HS-5 (cell line): ENCODE measurements at regions not wholly inside any gene's neighbourhood (a gene's known extent, or its start where the extent isn't known, plus 50 kb on each side); places are given as distances from the start of the nearest gene placed in this dataset.
A peak's percentile ranks its signal among the peaks of the same experiment; 100 is the strongest.
"Not testable (repeated sequence)": the region's sequence is repeated elsewhere in the genome, so short reads cannot be mapped to it uniquely, and the experiment has no call there.

Experiments used
- DNase-seq: peaks from one replicate; pipeline ENCODE4 v3.0.0-alpha.2; 2012; ENCODE audit warnings: low read depth

DNA sequence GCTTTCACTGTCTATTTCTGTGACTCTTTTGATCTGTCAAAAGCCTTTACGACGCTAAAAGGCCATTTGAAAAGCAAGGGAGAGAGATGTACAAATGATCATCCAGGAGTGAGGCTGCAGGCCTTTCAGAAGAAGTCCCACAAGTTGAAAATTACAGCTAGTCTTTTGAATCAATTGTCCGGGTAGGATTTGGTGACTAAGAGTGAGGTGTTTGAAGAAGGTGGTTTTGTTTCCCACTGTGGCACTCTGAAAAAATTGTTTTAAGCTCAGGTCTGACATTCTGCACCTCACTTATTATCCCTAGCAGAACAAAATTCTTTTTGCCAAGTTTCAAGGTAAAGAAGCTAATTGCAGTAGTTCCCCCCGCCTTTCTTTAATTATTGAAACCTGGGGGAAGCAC is 50.8 kb upstream of the TMEM108 start:
- no peak for DNase-seq

DNA sequence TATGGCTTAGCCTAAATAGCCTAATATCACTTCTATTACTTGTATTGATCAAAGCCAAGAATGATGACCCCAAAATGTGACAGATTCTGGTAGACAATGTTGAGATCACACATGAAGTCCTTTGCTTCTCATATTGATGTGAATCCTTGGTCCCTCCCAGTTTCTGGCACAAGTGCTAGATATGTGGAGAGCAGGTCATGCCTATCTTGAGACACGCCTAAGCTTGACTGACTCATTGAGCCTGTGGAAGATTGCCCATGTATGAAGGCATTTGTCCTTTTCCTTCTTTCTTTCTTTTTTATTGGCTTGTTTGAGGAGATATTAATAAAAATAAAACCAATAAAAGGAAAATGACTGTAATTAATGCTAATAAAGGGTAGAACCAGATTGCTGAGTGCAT is 54.0 kb upstream of the TMEM108 start:
- DNase-seq, result no peak

DNA sequence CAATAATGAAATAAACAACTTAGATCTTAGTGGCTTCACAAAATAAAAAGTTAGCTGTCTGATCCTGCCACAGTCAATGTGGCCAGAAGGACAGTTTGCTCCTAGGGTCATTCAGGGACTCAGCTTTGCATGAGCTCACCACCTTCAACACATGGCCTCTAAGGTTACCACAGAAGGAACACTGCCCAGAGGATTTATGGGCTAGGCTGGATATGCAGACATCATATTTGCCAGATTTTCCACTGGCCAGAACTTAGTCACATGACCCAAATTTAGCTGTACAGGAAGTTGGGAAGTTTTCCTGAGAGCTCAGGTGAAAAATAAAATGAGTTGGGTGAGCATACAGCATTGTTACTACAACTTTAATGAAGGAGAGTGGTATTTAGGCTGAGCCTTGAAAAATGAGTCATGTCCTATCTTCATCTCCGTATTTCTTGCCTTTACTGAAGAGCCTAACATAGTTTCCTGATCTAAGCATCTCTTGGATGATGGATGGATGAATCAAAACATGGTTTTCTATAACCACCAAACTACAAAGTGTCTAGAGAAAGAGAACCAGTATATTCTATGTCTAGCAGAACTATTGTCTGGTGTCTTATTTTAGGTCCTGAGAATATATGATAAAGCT is 54.9 kb upstream of the TMEM108 start:
- DNase-seq, result no peak

DNA sequence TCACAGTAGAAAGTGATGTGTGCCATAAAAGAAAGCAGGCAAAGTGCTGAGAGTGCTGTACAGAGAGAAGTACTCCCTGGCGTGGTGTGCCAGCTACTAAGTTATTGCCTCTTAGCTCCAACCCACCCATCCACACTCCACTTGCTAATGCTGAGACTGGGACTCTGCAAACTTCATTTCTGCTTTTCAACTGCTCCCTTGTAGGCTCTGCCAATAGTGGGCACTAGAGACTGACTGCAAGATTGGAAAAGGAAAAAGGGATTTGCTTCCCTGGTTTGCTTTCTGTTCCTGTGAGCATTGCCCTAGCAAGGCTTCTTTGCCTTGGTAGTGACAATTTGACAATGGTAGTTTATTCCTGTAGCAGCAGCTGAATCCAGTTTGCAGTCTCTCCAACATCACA is 56.5 kb upstream of the TMEM108 start:
- DNase-seq, result no peak

DNA sequence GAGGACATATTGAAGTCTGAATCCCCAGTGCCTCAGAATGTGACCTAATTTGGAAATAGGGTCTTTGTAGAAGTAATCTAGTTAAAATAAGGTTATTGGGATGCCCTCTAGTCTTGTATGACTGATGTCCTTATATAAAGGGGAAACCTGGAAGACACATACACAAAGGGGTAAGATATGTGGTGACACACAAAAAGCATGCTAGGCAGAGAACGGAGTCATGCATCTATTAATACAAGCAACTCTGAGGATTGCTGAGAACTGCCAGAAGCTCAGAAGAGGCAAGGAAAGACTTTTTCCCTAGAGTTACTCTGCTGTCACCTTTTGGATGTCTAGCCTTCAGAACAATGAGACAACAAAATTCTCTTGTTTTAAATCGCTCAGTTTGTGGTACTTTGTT is 58.1 kb upstream of the TMEM108 start:
- DNase-seq, result no peak

DNA sequence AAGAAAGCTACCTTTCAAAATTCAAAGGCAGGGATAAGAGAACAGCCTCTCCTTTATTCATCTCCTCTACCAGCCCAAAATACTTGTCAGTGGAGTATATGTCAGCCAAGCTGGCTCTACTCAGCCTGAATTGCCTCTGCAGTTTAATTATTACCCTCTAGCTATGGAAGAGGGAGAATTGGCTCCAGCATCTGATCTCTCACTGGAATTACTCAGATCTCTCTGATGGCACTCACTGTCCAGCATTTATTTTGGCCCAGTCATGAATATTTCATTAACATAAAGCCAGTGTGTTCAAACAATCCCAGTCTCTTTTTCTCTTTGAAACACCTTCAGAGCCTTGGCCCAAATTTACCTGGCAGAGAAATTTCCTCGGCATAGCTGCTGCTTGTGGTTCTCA is 58.6 kb upstream of the TMEM108 start:
- no peak for DNase-seq

DNA sequence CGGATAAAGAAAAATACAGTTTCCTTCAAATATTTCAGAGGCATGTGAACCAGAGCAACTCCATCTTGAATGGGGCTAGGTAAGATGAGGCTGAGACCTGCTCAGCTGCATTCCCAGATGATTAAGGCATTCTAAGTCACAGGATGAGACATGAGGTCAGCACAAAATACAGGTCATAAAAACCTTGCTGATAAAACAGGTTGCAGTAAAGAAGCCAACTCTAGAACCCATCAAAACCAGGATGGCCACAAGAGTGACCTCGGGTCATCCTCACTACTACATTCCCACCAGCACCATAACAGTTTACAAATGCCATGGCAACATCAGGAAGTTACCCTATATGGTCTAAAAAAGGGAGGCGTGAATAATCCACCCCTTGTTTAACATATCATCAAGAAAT is 59.2 kb upstream of the TMEM108 start:
- not testable (repeated sequence) for DNase-seq

GRCh38 chr3:132978464-132978863 is 59.7 kb upstream of the TMEM108 start:
- DNase-seq, result no peak

GRCh38 chr3:132974097-132974496 is 64.1 kb upstream of the TMEM108 start:
- no peak for DNase-seq

- DNase-seq, result no peak
Observed at GRCh38 chr3:132973441-132973840, 64.8 kb upstream of the TMEM108 start.

DNA sequence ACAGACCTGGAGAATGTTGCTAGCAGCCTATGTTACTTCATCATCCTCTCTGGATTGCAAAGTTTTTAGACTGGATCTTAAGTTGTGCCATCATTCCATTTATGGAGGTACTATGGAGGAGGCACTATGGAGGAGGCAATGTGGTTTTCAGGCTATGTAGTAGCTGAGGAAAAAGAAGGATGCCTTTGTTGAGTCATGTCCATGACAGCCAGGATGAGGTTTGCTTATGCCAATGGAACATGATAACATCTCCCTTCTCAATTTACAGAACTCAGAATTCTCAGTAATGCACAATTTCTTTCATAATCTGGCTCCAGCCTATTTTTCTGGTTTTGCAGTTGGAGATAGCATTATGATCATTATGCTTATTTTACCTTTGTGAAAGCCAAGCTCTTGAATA is 65.9 kb upstream of the TMEM108 start:
- no peak for DNase-seq

- no peak for DNase-seq
Observed at GRCh38 chr3:132966374-132966773, 71.8 kb upstream of the TMEM108 start.

DNA sequence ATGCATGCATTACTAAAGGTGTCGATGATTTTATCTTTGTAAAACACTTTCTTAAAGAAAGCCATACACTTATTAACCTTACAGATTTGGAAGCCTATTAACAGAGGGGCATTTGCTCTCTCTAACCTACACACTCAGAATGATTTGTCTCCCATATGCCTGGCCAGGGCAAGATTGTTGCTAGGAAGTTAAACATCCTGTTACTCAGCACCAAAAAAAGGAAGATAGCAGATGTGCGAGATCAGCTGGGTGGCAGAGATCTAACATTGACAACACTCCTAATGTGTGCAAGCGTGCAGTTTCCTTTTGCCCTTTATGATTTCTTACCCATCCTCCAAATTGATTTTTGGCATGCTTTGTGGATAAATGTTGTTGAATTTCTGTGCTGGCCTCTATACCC is 73.9 kb upstream of the TMEM108 start:
- no peak for DNase-seq

DNA sequence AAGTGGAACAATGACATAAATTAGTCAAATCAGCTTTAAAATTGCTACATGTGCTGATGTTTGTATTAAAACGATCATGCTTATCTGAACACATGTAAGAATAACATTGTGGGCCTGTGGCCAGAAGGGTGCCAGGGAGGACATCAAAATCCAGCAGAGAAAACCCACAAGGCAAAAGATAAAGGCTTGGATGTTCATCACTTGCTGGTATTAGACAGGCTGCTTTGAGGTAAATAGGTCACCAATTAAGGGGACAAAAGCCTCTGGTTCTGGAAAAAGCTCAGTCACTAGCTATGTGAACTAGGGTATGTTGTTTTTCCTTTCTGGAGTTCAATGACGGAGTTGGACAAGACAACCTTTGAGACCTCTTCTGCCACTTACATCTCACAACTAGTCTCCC is 74.4 kb upstream of the TMEM108 start:
- no peak for DNase-seq

- DNase-seq, result no peak
Observed at GRCh38 chr3:132961991-132962390, 76.2 kb upstream of the TMEM108 start.

- DNase-seq, result no peak
Observed at GRCh38 chr3:132953683-132954082, 84.5 kb upstream of the TMEM108 start.

DNA sequence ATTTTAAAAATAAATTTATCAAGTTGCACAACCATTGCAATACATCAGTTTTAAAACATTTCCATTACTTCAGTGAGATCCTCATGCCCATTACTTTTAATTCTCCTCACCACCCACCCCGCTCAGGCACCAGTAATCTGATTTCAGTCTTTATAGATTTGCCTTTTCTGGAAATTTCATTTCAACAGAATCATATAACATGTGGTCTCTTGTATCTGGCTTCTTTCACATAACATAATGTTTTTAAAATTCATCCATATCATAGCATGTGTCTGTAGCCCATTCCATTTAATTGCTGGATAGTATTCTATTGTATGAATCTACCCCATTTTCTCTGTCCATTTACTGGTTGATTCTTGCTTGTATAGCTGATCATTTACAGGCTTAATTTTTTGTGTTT is 110.3 kb upstream of the TMEM108 start:
- no peak for DNase-seq

DNA sequence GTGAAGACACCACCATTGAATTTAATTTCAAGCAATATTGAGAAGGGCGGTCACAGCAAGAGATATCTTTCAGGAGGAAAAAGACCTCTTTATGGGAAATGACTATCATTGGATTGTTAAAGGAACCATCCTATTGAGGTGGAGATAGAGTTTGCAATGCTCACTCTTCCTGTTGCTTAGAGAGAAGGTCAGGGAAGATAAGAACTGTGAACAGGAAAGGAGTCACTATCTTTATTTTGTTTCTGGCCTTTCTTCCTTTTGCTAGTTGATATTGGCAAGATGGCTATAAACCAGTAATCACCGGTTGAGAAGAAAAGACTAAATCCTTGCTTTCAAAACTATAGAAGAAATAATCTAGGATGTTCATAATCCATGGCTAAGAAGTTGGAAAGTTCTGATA is 112.1 kb upstream of the TMEM108 start:
- DNase-seq, result no peak

DNA sequence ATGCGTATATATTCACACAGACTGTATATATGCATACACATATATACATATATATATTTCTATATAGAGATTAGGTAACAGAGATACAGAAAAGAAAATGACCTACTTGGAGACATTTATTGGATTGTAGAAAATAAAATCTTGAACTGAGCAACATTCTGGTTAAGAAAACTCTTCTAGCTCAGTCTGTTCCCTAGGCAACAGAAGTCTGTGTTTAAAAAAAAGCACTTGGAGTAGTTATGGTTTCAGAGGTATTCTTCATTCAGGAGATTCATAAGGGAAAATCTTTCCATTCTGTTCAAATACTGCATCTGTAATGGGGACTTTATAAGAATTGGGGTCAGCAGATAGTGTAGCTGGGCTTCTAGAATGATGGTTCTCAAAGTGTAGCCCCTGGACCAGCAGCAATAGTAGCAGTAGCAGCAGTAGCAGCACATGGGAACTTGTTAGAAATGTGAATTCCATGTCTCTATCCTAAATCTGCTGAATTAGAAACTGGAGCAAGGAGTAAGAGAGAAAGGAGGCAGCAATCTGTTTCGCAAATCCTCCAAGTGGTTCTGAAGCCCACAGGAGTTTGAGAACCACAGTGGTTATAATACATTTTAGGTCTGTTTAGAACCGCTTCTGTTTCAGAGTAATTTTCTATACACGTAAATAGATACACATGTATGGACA is 112.8 kb upstream of the TMEM108 start:
- no peak for DNase-seq

GRCh38 chr3:132916096-132916495 is 122.1 kb upstream of the TMEM108 start:
- DNase-seq, result no peak

DNA sequence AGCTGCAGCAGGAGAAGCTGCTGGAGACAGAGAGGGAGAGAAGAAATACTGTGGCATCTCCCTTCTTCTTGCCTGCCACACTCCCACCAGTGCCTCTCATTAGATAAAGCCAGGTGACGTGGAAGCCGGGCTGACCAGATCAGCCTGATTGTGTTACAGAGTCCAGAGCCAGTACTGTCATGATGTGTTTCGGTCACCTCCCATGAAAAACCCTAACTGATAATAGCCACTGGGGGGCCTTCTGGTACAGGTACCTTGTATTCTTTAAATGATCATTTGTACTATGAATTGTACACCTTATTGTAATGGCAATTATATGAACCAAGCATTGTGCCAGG is 125.8 kb upstream of the TMEM108 start:
- DNase-seq, result no peak

GRCh38 chr3:132911741-132912415 is 126.3 kb upstream of the TMEM108 start:
- peak; percentile 19 for DNase-seq

DNA sequence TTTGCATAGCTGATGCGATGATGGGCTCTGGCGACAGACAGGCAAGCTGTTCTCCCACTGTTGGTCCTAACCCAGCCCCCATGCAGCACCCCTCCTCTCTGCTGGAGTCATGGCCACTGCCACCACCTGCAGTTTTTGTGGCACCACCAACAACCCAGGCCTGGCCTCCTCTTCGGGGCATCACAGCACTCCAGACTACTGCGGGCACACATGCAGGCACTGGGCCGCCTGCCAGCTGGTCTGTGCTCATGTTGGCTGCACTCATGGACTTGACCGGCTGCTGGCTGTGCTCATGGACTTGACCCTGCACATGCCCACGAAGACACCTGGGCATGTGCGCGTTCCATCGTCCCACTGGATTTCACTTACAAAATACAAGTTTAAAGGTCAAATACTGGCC is 130.9 kb upstream of the TMEM108 start:
- no peak for DNase-seq

GRCh38 chr3:132900481-132900880 is 137.7 kb upstream of the TMEM108 start:
- no peak for DNase-seq
